K562 (cell line): ENCODE measurements at regions not wholly inside any gene's neighbourhood (a gene's known extent, or its start where the extent isn't known, plus 50 kb on each side); places are given as distances from the start of the nearest gene placed in this dataset.

Source experiments
- CUX1 ChIP-seq: fragments of 200-800 bp; sonication (Bioruptor generic); IDR thresholded peaks from 2 replicates; pipeline ENCODE4 v1.6.1; 2016; ENCODE audit warnings: missing genetic modification characterization, missing compliant biosample characterization
- EP300 ChIP-seq: IDR thresholded peaks from 2 replicates; pipeline ENCODE4 v1.6.1; 2012; ENCODE audit warnings: low read length, improper control_type of control experiment
- JUNB ChIP-seq: fragments of 450-650 bp; formaldehyde crosslinking; conservative IDR thresholded peaks from 2 replicates; pipeline ENCODE4 v1.4.0; 2020; ENCODE audit warnings: mild to moderate bottlenecking
- NFYB ChIP-seq: IDR thresholded peaks from 2 replicates; pipeline ENCODE4 v1.6.1; 2011; ENCODE audit warnings: mild to moderate bottlenecking, moderate library complexity; ENCODE audit not compliant: insufficient read length; ENCODE audit errors: extremely low read depth
- POLR2AphosphoS5 ChIP-seq: IDR thresholded peaks from 2 replicates; pipeline ENCODE4 v1.6.1; 2011; ENCODE audit warnings: mild to moderate bottlenecking, low read depth, low read length, moderate library complexity; ENCODE audit not compliant: control insufficient read depth, insufficient read depth
- POU5F1 ChIP-seq: fragments of 150-350 bp; IDR thresholded peaks from 2 replicates; pipeline ENCODE4 v1.6.1; 2014; ENCODE audit warnings: borderline replicate concordance, low read length, low read depth, mild to moderate bottlenecking; ENCODE audit not compliant: partially characterized antibody
- TEAD1 ChIP-seq, 2 experiments: fragments of 450-650 bp in 1 of 2; sonication (generic) in 1 of 2; formaldehyde crosslinking; IDR thresholded peaks; 2 replicates each; pipeline versions ENCODE4 v1.4.0 to v1.8.0; 2020 to 2022; ENCODE audit warnings: mild to moderate bottlenecking in 2 of 2, missing genetic modification reagents in 1 of 2
- ZNF584 ChIP-seq: fragments of 200-800 bp; sonication (Bioruptor generic); IDR thresholded peaks from 2 replicates; pipeline ENCODE4 v1.6.1; 2016; ENCODE audit warnings: low read depth, mild to moderate bottlenecking, missing genetic modification characterization, missing compliant biosample characterization

GRCh38 chr5:167720259-167720658 is 571.2 kb upstream of the WWC1 start:
- TF ChIP-seq CUX1 (no peak), POLR2AphosphoS5 (no peak), ZNF584 (CRISPR knock-in tag) (no peak), TEAD1 (CRISPR knock-in tag; IDR thresholded peaks at IDR 0.05) (no peak), NFYB (no peak), EP300 (no peak), POU5F1 (no peak), JUNB (CRISPR knock-in tag) (no peak)
